Endometrium (tissue), 2 donors: ENCODE measurements at regions not wholly inside any gene's neighbourhood (a gene's known extent, or its start where the extent isn't known, plus 50 kb on each side); places are given as distances from the start of the nearest gene placed in this dataset.

Experiments used
- FAIRE-seq: peaks from 2 replicates; lab custom pipeline; 2012; peaks lifted over from hg19 to GRCh38; lab: Jason Lieb, UNC
- donor health status: control.
- donor health status: control.

DNA sequence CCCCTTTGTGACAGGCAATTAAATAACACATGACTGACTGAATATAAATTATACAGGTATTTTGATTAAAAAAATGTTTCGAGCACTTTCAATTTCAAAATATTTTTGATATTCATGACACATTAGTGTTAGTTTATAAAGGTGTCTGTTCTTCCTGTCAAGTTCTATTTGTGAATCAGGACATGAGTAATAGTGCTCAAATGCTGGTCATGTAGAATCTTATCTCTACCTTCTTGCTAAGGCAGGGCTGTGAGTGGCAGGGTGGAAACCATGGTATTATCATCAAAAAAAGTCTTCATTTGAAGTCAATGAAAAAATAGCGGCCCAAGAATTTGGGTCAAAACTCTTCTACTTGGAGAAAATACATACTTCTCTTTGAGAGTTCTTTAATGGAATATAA lies 250.2 kb downstream of the DACT1 start:
- no peak for FAIRE-seq

DNA sequence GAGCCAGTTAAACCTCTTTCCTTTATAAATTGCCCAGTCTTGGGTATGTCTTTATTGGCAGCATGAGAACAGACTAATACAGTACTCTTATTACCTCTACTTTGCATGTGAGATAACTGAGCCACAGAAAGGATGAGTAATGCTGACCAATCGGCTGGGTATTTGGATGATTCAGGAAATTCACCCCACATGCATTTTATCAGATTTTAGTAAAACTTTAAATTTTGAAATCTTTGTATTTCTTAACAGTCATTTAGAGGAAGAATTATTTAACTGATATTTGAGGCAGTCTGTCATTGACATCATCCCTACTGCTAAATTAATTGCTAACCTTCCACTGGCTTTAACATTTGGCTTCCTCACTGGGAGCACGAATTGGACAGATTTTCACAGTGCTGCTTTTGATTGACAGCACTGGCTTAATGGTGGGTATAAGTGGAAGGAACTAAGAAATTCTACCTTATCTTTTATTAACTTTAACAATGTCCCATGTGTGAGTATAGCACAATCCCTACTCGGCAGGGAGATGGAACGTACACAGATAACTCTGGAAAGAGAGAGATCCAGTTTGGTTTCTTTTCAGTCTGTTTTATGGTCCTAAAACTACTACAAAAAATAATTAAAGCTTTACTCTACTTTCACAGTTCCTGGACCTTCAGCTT lies 261.0 kb downstream of the DACT1 start:
- FAIRE-seq, result no peak

DNA sequence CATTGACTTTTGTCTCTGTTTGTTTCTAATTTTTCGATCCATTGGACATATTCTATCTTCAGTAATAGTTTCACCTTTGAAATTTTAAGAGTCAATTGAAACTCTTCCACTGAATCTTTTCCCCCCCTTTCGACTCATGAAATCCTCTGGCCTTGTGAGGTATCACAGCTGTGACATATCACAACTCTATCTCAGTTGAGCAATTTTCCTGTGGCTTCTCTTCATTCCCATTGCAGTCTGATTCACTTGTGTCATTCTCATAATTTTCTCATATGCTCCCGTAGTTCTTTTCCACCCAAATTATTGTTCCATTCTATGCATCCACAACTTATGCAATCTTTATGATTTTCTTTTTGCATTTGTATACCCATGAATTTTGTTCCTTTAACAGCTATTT lies 261.6 kb downstream of the DACT1 start:
- FAIRE-seq, result no peak

DNA sequence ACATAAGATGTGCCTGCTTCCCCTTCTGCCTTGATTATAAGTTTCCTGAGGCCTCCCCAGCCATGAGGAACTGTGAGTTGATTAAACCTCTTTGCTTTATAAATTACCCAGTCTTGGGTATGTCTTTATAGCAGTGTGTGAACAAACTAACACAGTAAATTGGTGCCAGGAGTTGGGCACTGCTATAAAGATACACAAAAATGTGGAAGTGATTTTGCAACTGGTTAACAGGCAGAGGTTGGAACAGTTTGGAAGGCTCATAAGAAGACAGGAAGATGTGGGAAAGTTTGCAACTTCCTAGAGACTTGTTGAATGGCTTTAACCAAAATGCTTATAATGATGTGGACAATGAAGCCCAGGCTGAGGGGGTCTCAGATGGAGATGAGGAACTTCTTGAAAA lies 264.1 kb downstream of the DACT1 start:
- FAIRE-seq, result no peak

DNA sequence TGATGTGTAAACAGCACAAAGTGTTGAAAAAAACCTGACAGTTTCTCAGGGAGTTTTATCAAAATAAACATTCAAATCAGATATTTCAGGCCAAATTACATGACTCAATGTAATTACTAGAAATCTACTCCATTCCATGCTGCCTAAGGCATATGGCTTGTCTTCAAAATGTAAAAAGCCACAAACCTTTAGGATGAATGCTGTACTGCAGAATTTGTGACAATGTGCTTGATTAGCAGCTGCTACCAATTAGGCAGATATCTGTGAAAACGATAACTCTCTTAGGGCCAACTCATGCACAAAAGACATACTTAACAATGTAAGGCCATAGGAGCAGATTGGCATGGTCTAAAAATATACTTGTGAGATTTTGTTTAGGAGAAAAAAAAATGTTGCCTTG lies 267.0 kb downstream of the DACT1 start:
- no peak for FAIRE-seq

DNA sequence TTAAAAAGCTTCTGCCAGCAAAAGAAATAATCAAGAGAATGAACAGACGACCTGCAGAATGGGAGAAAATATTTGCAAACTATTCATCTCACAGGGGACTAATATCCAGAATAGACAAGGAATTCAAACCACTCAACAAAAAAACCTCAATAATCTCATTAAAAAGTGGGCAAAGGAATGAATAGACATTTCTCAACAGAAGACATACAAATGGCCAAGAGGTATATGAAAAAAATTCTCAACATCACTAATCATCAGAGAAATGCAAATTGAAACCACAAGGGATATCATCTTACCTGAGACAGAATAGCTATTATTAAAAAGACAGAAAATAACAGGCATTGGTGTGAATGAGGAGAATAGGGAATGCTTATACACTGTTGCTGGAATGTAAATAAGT lies 270.0 kb downstream of the DACT1 start:
- FAIRE-seq, result peak; percentile 65

DNA sequence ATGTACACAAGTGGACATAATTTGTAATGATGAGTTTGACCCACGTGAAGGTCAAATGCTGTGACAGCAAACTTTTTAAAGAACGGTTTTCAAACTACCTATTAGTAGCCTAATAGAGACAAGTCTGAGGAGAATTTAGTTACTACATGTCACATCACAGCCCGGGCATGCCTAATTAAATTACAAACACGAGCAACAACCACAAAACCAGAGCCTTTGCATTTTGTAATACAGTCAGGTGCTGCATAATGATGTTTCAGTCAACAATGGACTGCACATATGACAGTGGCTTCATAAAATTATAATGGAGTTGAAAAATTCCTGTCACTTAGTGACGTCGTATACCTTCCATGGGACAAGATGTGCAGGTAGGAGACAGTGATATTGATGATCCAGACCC lies 274.5 kb downstream of the DACT1 start:
- no peak for FAIRE-seq

DNA sequence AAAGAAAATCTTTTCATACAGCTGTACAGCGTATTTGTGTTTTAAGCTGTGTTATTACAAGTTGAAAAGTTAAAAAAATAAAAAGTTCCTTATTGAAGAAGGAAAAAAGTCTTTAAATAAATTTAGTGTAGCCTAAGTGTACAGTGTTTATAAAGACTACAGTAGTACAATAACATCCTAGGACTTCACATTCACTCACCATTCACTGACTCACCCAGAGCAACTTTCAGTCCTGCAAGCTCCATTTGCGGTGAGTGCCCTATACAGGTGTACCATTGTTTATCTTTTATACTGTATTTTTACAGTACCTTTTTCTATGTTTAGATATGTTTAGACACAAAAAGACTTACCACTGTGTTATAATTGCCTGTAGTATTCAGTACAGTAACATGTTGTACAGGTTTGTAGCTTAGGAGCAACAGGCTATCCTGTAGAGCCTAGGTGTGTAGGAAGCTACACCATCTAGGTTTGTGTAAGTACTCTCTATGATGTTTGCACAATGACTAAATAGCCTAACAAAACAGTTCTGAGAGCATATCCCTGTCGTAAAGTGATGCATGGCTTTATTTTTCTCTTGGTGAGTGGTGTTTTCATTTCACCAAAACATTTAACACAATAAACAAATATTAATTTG lies 275.2 kb downstream of the DACT1 start:
- no peak for FAIRE-seq

DNA sequence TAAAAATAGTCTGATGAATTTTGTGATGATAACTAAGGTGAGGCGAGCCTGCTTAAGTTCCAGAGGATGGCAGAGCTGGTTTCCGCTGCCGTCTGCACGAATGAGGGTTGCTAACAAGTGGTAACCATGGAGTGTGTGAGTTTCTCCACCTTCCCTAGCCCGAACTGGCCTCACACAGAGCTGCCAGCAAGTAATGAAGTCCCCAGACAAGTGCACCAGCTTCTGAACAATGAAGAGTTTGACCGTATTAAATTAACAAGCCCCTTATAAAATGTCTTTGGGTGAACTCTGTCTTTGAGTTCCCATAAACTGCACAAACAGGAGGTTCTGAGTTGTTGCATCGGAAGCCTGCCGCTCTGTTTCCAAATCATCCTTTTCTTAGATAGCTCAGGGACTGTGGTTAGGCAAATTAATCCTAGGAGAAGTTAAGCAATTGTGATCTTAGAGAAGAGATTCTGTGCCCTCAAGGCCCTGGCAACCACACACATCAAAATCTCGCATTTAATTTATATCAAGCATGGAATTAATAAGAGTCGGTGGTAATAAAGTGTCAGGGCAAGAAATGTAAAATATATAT lies 274.1 kb upstream of the DAAM1 start:
- FAIRE-seq, result no peak

DNA sequence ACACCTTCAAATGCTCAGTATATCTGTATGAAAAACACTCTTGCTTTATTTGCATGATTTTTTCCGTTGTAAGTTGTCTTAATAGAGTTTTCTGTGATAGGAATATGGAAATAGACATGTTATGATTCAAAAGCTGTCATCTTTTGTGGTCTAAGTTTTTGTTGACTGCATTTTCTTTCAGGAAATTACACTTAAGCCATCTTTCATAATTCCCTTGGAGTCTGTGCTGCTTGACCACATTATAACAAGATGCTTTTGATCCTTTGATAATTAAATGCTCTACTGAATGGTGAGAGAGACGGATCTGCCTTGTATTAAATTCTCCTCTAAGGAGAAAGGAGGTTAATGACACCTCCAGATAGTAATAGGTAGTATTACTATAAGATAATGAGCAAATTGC lies 272.8 kb upstream of the DAAM1 start:
- FAIRE-seq, result no peak

DNA sequence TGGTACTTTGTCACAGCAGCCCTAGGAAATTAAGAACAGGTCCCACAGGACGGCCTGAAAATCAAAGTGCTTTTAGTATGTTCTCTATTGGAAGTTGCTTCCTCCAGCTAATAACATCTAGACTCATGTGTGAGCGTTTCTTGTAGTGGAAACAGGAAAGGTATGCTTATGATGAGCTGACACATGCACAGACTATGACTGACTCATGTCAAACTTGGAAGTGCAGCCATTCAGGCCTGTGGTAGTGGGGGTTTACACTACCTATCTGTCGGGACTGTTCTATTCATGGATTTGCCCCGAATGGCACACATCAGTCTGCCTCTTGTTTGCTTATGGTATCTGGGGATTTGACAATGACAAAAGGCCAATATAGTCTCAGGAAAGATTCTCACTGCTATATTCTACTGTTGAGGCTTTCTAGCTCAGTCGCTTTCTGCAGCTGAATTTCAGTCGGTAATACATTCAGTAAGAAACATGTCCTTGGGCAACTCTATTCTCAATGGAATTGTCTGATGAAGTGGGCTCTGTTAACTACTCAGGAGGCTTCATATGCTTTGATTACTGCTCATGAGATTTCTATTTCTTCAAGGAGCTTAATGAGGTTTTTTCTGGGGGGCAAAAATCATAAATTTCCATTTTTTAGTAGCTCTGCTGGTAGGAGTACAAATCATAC lies 270.3 kb upstream of the DAAM1 start:
- no peak for FAIRE-seq

DNA sequence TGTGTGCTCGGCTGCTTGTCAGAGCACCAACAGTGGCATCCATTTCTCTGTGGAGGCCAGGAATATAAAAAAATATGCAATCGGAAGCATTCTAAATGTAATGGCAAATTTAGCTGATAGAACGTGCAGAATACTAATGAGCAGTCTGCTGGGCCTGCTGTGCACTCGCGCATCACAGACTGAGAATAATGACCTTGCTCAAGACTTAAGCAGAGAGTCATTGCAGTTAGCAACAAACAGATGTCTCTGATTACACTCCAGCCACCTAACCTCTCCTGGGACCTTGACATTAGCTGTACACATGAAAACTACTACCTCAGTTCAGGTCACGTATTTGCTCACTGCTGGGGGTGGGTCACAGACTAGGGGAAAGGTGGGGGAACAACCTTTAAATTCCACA lies 269.2 kb upstream of the DAAM1 start:
- FAIRE-seq, result no peak

DNA sequence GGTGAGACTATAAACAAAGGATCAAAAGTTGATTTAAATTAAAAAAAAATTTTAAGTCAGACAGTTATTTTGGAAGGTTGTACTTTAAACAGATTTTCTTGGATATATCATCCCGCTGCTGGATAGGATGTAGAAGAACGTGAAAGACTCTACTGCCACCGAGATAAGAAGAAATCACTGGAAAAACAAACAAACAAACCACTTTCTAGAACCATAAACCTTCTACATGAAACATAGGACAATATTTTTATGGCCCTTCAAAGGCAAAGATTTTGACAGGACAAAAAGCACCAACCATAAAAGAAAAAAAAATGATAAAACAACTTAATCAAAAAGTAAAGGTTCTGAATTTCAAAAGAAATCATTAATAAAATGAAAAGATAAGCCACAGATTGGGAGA lies 268.2 kb upstream of the DAAM1 start:
- peak; percentile 55 for FAIRE-seq

DNA sequence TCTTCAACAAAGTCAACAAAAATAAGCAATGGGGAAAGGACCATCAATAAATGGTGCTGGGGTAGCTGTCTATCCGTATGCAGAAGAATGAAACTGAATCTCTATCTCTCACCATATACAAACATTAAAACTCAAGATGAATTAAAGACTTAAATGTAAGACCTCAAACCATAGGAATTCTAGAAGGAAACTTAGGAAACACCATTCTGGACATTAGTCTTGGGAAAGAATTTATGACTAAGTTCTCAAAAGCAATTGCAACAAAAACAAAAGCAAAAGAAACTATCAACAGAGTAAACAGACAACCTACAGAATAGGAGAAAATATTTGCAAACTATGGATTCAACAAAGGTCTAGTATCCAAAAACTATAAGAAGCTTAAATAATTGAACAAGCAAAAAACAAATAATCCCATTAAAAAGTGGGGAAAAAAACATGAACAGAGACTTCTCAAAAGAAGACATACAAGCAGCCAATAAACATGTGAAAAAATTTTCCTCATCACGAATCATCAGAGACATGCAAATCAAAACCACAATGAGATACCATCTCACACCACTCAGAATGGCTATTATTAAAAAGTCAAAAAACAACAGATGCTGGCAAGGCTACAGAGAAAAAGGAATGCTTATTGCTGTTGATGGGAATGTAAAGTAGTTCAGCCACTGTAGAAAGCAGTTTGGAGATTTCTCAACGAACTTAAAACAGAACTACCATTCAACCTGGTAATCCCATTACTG lies 266.1 kb upstream of the DAAM1 start:
- FAIRE-seq, result peak; percentile 86

DNA sequence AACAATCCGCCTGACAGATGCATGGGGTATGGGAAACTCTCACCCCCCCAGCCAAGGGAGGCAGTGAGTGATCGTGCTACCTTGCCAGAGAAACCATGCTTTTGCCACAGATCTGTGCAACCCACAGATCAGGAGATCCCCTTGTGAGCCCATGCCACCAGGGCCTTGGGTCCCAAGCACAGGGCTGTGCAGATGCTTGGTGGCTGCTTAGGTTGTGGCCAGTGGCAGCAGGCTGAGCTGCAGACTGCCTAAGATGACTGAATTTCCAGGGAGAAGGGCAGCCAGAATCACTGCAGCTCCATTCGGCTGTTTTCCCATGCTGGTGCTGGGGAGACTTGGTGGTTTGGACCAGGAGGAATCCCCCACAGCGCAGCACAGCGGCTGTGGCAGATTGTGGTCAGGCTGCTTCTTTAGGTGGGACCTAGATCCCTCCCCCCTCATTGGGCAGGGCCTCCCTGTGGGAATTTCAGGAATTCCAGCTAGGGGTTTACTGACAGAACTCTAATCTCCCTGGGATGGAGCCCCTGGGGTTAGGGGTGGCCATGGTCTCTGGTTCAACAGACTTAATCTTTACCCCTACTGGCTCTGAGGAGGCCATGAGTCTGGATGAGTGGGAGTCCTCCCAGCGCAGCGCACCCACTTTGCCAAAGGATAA lies 264.6 kb upstream of the DAAM1 start:
- no peak for FAIRE-seq

DNA sequence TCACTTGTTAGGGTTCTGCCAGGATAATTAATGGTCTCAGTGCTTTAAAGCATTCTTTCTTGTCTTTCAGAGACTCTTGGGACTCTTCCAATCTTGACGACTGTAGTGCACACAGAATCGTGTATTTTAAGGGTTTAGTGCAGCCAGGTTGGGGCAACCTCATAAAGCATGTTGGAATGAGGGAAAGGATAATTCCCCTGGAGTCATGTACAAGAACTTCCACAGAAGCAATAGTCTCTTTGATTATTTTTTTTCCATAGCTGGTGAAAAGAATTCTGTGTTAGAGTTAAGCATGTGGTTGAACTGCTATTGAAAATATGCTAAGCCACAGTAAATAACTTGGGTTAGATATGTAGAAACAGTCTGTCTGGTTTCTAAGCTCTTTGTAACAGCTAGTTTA lies 246.8 kb upstream of the DAAM1 start:
- FAIRE-seq, result no peak

DNA sequence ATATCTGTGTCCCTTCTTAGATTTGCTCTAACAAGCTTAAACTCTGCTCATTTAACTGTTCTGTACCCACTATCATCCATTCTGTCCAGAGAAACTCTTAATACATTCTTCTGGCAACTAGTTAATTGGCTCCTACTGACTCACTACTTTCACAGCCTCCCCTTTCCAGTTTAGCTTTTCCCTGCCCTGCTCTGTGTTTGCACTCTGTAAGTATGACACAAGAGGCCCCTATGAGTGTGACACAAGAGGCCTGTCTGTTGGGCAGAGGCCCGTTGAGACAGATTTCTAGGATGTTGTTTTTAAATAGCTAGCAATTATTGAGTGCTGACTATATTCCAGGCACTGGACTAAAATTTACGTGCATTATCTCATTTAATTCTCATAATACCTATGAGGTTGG lies 246.0 kb upstream of the DAAM1 start:
- FAIRE-seq, result no peak

DNA sequence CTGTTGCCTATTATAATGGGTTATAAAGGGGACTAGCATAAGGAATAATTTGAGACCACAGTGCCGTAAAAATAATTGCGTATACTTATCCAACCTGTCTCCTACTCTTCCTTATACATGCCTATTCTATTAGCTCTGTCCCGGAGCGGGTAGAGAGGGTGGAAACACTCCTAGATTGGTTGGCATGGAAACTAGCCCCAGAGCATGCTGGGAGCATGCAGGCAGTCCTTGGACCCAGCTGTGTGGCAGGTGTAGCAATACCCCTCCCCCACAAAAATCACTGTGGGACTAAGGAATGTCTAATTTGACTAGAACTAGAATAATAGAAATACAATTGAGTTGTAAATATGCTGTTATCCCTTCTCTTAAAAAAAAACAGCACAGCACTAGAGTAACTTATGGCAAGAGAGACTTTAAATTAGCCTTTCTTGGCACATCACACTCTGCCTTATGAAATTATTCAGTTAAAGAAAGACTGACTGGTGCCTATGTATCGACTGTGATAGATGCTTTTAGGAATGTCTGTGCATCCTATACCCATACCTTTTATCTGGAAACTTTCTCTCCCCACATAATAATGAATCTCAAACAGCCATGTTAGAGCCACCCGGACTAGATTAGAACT lies 244.0 kb upstream of the DAAM1 start:
- no peak for FAIRE-seq

DNA sequence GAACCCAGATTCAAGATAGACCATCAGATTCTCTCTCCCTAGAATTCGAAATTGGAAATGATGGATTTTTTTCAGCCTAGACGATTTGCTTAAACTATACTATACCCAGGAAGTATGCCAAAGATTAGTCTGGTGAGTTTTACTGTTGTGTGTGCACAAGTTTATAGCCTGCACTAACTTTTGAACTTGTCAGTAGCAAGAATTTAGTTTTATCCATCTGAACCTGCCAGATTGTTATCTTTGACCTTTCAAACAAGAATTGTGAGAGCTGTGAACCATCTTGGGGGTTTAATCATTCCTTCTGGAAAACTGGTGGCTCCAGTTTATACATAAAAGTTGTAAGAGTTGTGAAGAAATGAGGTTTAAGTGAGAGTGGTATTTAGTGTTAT lies 243.5 kb upstream of the DAAM1 start:
- FAIRE-seq, result no peak

DNA sequence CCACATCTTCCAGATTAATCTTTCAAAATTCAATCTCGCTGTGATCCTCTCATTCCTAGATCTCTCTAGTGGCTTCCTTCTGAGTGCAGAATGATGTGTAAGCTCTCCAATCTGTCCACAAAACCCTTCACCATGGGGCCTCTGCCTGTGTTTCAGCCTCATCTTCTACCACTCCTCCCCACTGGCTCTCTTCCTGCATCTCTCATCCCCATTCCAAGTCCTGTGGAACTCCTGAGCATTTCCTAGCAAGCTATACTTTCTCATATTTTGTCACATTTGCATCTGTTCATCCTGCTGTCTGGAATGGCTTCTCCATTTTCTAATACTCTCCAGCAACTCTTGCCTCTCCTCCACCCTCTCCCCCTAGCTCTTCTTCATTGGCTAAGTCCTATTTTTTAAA lies 242.0 kb upstream of the DAAM1 start:
- FAIRE-seq, result no peak

DNA sequence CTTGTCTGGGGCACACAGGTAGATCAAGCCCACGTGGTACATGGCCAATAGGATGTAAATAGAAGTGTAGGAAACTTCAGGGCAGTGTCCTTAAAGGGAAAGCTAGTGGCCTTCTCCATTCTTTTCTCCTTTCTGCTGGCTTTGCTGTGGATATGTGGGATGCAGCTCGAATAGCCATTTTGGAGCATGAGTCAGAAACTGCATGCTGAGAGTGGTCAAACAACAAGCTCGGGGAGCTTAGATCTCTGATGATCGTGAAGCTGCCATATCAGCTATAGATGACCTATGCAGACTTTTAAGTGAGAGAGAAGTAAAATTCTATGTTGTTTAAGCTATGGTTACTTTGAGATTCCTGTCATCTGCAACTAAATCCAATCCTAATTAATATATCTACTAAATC lies 241.3 kb upstream of the DAAM1 start:
- no peak for FAIRE-seq
